ENCODE measurements at regions not wholly inside any gene's neighbourhood (a gene's known extent, or its start where the extent isn't known, plus 50 kb on each side); places are given as distances from the start of the nearest gene placed in this dataset.

GRCh38 chr16:50899951-50900350 lies 158.1 kb downstream of the CYLD start:
- Histone ChIP-seq H3K4me1 (ENCODE audit: insufficient read depth, low read length) (no peaks in the 10 kb centered on the region), H3K4me3 (ENCODE audit: low read length) (no peak overlapping the region), H3K27me3 (ENCODE audit: control insufficient read depth in 1 of 2, insufficient read depth in 2 of 2, low read length in 2 of 2) (peaks cover 2 to 4% of the 10 kb centered on the region in 2 experiments), H3K9me3 (ENCODE audit: control insufficient read depth in 1 of 2, insufficient read depth in 1 of 2, low read length in 2 of 2) (no peaks in the 10 kb centered on the region), H3K36me3 (ENCODE audit: insufficient read depth, low read length) (no peaks in the 10 kb centered on the region), H3K27ac (ENCODE audit: low read depth in 1 of 2, low read length in 2 of 2) (no peak overlapping the region)
- DNase-seq (no peak), ATAC-seq (ENCODE audit: poor library complexity) (no peak)
- Mint-ChIP-seq H3K27ac (no peak overlapping the region), H3K4me1 (ENCODE audit: low read depth) (no peaks in the 10 kb centered on the region), H3K36me3 (ENCODE audit: low read depth) (no peaks in the 10 kb centered on the region), H3K4me3 (no peak overlapping the region), H3K27me3 (peaks cover 32% of the 10 kb centered on the region), H3K9me3 (peaks cover 6% of the 10 kb centered on the region)
- CTCF ChIA-PET, result no interaction called here
- TF ChIP-seq CTCF (IDR thresholded peaks at IDR 0.05), result no peak
- intact Hi-C loops (cut with DNase I, micrococcal nuclease), result no loop called here
- POLR2A ChIA-PET, result no interaction called here

- no peak for DNase-seq
- H3K4me3 ChIP-seq (ENCODE audit: low read length), result no peak overlapping the region
- H3K36me3 Mint-ChIP-seq (ENCODE audit: low read depth), result no peaks in the 10 kb centered on the region
Observed at GRCh38 chr16:50889746-50890145, 147.9 kb downstream of the CYLD start.

GRCh38 chr16:50889276-50889675 lies 147.4 kb downstream of the CYLD start:
- Histone ChIP-seq H3K27ac (ENCODE audit: low read depth in 1 of 2, low read length in 2 of 2) (no peak overlapping the region), H3K4me3 (ENCODE audit: low read length) (no peak overlapping the region), H3K9me3 (ENCODE audit: control insufficient read depth in 1 of 2, insufficient read depth in 1 of 2, low read length in 2 of 2) (no peaks in the 10 kb centered on the region), H3K36me3 (ENCODE audit: insufficient read depth, low read length) (no peaks in the 10 kb centered on the region), H3K27me3 (ENCODE audit: control insufficient read depth in 1 of 2, insufficient read depth in 2 of 2, low read length in 2 of 2) (peaks cover 0 to 12% of the 10 kb centered on the region in 2 experiments), H3K4me1 (ENCODE audit: insufficient read depth, low read length) (no peaks in the 10 kb centered on the region)
- ChIA-PET POLR2A (no interaction called here), CTCF (no interaction called here)
- H3K9me3 Mint-ChIP-seq, result no peaks in the 10 kb centered on the region
- no peak overlapping the region for H3K27ac Mint-ChIP-seq
- DNase-seq (no peak), ATAC-seq (ENCODE audit: poor library complexity) (no peak)
- peaks cover 71% of the 10 kb centered on the region for H3K27me3 Mint-ChIP-seq
- no peak for TF ChIP-seq CTCF (IDR thresholded peaks at IDR 0.05)
- H3K36me3 Mint-ChIP-seq (ENCODE audit: low read depth), result no peaks in the 10 kb centered on the region
- intact Hi-C loops (cut with DNase I, micrococcal nuclease), result no loop called here
- H3K4me1 Mint-ChIP-seq (ENCODE audit: low read depth), result no peaks in the 10 kb centered on the region
- no peak overlapping the region for H3K4me3 Mint-ChIP-seq

More at GRCh38 chr16:50889746-50890145, 147.9 kb downstream of the CYLD start:
- intact Hi-C loops (cut with DNase I, micrococcal nuclease), result no loop called here
- Mint-ChIP-seq H3K4me1 (ENCODE audit: low read depth) (no peaks in the 10 kb centered on the region), H3K27me3 (peaks cover 71% of the 10 kb centered on the region), H3K27ac (no peak overlapping the region), H3K9me3 (no peaks in the 10 kb centered on the region), H3K4me3 (no peak overlapping the region)
- no peak for TF ChIP-seq CTCF (IDR thresholded peaks at IDR 0.05)
- no peak for ATAC-seq (ENCODE audit: poor library complexity)
- H3K9me3 ChIP-seq (ENCODE audit: control insufficient read depth in 1 of 2, insufficient read depth in 1 of 2, low read length in 2 of 2), result no peaks in the 10 kb centered on the region
- H3K27me3 ChIP-seq (ENCODE audit: control insufficient read depth in 1 of 2, insufficient read depth in 2 of 2, low read length in 2 of 2), result peaks cover 0 to 14% of the 10 kb centered on the region in 2 experiments
- H3K36me3 ChIP-seq (ENCODE audit: insufficient read depth, low read length), result no peaks in the 10 kb centered on the region
- H3K27ac ChIP-seq (ENCODE audit: low read depth in 1 of 2, low read length in 2 of 2), result no peak overlapping the region
- ChIA-PET CTCF (no interaction called here), POLR2A (no interaction called here)
- H3K4me1 ChIP-seq (ENCODE audit: insufficient read depth, low read length), result no peaks in the 10 kb centered on the region
